B cell (primary cell): ENCODE measurements at regions not wholly inside any gene's neighbourhood (a gene's known extent, or its start where the extent isn't known, plus 50 kb on each side); places are given as distances from the start of the nearest gene placed in this dataset.
"Not testable (repeated sequence)": the region's sequence is repeated elsewhere in the genome, so short reads cannot be mapped to it uniquely, and the experiment has no call there.

Experiments used
- ATAC-seq: fragments of 200-7000 bp; cut with Tn5 transposase; one replicate; pipeline ENCODE4 v1.10.0; 2021; ENCODE audit warnings: low read depth, mild to moderate bottlenecking, moderate number of reproducible peaks, moderate library complexity
- CTCF ChIA-PET: fragments of 350-600 bp; sonication (Branson Sonifier 250); formaldehyde crosslinking; loops from one replicate; lab custom pipeline; 2021; ENCODE audit warnings: antibody characterized with exemption, inconsistent platforms; lab: Charles Lee
- POLR2A ChIA-PET: fragments of 350-600 bp; sonication (Branson Sonifier 250); formaldehyde crosslinking; loops from one replicate; lab custom pipeline; 2021; ENCODE audit warnings: antibody characterized with exemption; lab: Charles Lee
- DNase-seq: peaks from one replicate; pipeline ENCODE4 v3.0.0; 2013
- H2AFZ ChIP-seq: 2 replicates; pipeline ENCODE4 v1.6.1; 2012; ENCODE audit warnings: mild to moderate bottlenecking, low read depth, low read length; ENCODE audit not compliant: insufficient read depth, poor library complexity, severe bottlenecking
- H3K27ac ChIP-seq, 2 donors: 1 replicate in 1 of 2; 2 replicates in 1 of 2; pipeline ENCODE4 v1.5.1; 2012 to 2013; ENCODE audit warnings: low read length in 2 of 2, mild to moderate bottlenecking in 2 of 2, moderate library complexity in 1 of 2
- H3K27me3 ChIP-seq, 4 experiments: fragments of 200-600 bp in 1 of 4; sonication (generic) in 1 of 4; replicated peaks in 1 of 4; 1 replicate in 2 of 4; 2 replicates in 2 of 4; pipeline versions ENCODE4 v1.6.1 to v1.7.0; 2013 to 2016; ENCODE audit warnings: low read length in 3 of 4, mild to moderate bottlenecking in 2 of 4, mixed read lengths in 1 of 4, moderate library complexity in 1 of 4; ENCODE audit not compliant: insufficient read depth in 4 of 4, control insufficient read depth in 3 of 4; ENCODE audit errors: control extremely low read depth in 1 of 4
- H3K36me3 ChIP-seq, 2 experiments: replicated peaks in 1 of 2; 1 replicate in 1 of 2; 2 replicates in 1 of 2; pipeline versions ENCODE4 v1.6.1 to v1.7.1; 2013; ENCODE audit warnings: low read length in 1 of 2; ENCODE audit not compliant: insufficient read depth in 2 of 2, control insufficient read depth in 1 of 2; ENCODE audit errors: control extremely low read depth in 1 of 2, extremely low read depth in 1 of 2
- H3K4me1 ChIP-seq, 2 donors: fragments of 200-600 bp in 1 of 2; sonication (generic) in 1 of 2; 1 replicate in 1 of 2; 2 replicates in 1 of 2; pipeline versions ENCODE4 v1.5.1 to v1.6.1; 2013 to 2017; ENCODE audit warnings: low read length in 2 of 2; ENCODE audit not compliant: control insufficient read depth in 2 of 2, insufficient read depth in 2 of 2
- H3K4me2 ChIP-seq: replicated peaks from 2 replicates; pipeline ENCODE3; 2012; ENCODE audit warnings: mild to moderate bottlenecking, low read depth, low read length; ENCODE audit not compliant: poor library complexity, severe bottlenecking
- H3K4me3 ChIP-seq, 5 experiments: fragments of 200-600 bp in 1 of 5; sonication (generic) in 1 of 5; 1 replicate in 3 of 5; 2 replicates in 2 of 5; pipeline versions ENCODE4 v1.5.1 to v1.7.0; 2011 to 2016; ENCODE audit warnings: low read length in 4 of 5, mild to moderate bottlenecking in 4 of 5, low read depth in 2 of 5, control low read depth in 1 of 5, moderate library complexity in 1 of 5; ENCODE audit not compliant: insufficient read depth in 1 of 5; ENCODE audit errors: control extremely low read depth in 1 of 5, extremely low read depth in 1 of 5
- H3K79me2 ChIP-seq: fragments of 200-600 bp; sonication (generic); one replicate; pipeline ENCODE4 v1.6.0; 2016; ENCODE audit warnings: low read length; ENCODE audit not compliant: control insufficient read depth, insufficient read depth
- H3K9ac ChIP-seq: fragments of 200-600 bp; sonication (generic); 2 replicates; pipeline ENCODE4 v1.6.1; 2017; ENCODE audit warnings: mild to moderate bottlenecking, low read length, moderate library complexity
- H3K9me3 ChIP-seq, 3 donors: one replicate each; pipeline versions ENCODE4 v1.6.1 to v1.7.1; 2013; ENCODE audit warnings: low read length in 2 of 3; ENCODE audit not compliant: control insufficient read depth in 2 of 3, insufficient read depth in 1 of 3; ENCODE audit errors: control extremely low read depth in 1 of 3
- H4K20me1 ChIP-seq: 2 replicates; pipeline ENCODE4 v1.6.0; 2012; ENCODE audit warnings: mild to moderate bottlenecking, low read length; ENCODE audit not compliant: insufficient read depth, control insufficient read depth, poor library complexity, severe bottlenecking
- H3K27ac Mint-ChIP-seq: one replicate; pipeline ENCODE4 v1.8.0; 2021; ENCODE audit warnings: mixed read lengths
- H3K27me3 Mint-ChIP-seq: one replicate; pipeline ENCODE4 v1.8.0; 2021; ENCODE audit warnings: mixed read lengths
- H3K4me1 Mint-ChIP-seq: one replicate; pipeline ENCODE4 v1.8.0; 2021; ENCODE audit warnings: mixed read lengths
- H3K4me3 Mint-ChIP-seq: one replicate; pipeline ENCODE4 v1.8.0; 2021; ENCODE audit warnings: mixed read lengths
- H3K9me3 Mint-ChIP-seq: one replicate; pipeline ENCODE4 v1.8.0; 2022; ENCODE audit warnings: mixed read lengths; ENCODE audit not compliant: insufficient read depth
- CTCF ChIP-seq: fragments of 200-600 bp; IDR thresholded peaks from one replicate; pipeline ENCODE4 v1.8.0; 2022; ENCODE audit warnings: antibody characterized with exemption, mild to moderate bottlenecking
- EZH2 ChIP-seq: IDR thresholded peaks from 2 replicates; pipeline ENCODE4 v1.6.1; 2012; ENCODE audit warnings: borderline replicate concordance, low read depth, mild to moderate bottlenecking, moderate library complexity, low read length; ENCODE audit not compliant: insufficient read depth, poor library complexity, severe bottlenecking
- WGBS: methylation state at CpG from one replicate; pipeline ENCODE4 v1.1.5; 2013; ENCODE audit warnings: missing lambda C conversion rate; ENCODE audit not compliant: insufficient coverage; 5-methylcytosine and 5-hydroxymethylcytosine counted together
- intact Hi-C: fragments of 100-400 bp; cut with micrococcal nuclease; formaldehyde crosslinking; loops from one replicate; pipeline ENCODE4 v1.10.0; 2022

DNA sequence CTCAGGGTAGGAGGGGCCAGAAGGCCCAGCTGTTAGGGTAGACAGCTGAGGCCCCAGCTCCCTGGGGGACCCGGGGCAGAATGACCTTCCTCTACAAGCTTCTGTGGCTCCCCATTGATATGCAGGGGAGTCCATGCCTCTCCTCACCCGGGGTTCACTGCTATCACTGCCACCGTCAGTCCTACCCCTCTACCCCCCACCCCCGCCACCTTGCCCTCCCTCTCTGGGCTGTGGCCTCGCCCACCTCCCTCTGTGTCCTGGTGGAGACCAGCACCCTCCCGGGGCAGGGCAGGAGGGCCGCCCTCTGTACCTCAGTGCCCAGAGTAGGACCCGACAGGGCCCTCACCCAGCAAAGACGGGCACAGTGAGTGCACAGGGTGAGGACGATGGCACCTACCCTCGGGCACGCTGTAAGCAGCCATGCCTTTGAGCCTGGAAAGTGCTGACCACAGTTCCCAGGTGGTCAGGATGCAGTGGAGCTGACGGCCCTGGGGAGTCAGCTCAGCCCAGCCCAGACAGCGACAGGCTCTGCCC is 88.4 kb upstream of the SFSWAP start:
- Histone ChIP-seq H3K9ac (no peak overlapping the region), H4K20me1 (no peaks in the 10 kb centered on the region), H3K9me3 (peaks cover 0 to 27% (median 6%) of the 10 kb centered on the region in 3 donors), H3K27ac (no peak overlapping the region), H3K79me2 (no peaks in the 10 kb centered on the region), H2AFZ (no peak overlapping the region), H3K4me2 (no peak overlapping the region), H3K36me3 (no peaks in the 10 kb centered on the region), H3K4me1 (peaks cover 0 to 10% of the 10 kb centered on the region in 2 donors), H3K4me3 (no peak overlapping the region), H3K27me3 (peaks cover 0 to 15% (median 0%) of the 10 kb centered on the region in 4 experiments)
- ChIA-PET CTCF (no interaction called here), POLR2A (no interaction called here)
- H3K27me3 Mint-ChIP-seq: peaks cover 8% of the 10 kb centered on the region
- no peaks in the 10 kb centered on the region for H3K9me3 Mint-ChIP-seq
- no peak for TF ChIP-seq CTCF
- no peak for TF ChIP-seq EZH2
- no peak overlapping the region for H3K4me3 Mint-ChIP-seq
- peaks cover 2% of the 10 kb centered on the region for H3K4me1 Mint-ChIP-seq
- ATAC-seq (no peak), DNase-seq (no peak)
- intact Hi-C loops: no loop called here
- no peak overlapping the region for H3K27ac Mint-ChIP-seq
- WGBS: 80% methylated on average over 13 of the region's 14 CpGs

DNA sequence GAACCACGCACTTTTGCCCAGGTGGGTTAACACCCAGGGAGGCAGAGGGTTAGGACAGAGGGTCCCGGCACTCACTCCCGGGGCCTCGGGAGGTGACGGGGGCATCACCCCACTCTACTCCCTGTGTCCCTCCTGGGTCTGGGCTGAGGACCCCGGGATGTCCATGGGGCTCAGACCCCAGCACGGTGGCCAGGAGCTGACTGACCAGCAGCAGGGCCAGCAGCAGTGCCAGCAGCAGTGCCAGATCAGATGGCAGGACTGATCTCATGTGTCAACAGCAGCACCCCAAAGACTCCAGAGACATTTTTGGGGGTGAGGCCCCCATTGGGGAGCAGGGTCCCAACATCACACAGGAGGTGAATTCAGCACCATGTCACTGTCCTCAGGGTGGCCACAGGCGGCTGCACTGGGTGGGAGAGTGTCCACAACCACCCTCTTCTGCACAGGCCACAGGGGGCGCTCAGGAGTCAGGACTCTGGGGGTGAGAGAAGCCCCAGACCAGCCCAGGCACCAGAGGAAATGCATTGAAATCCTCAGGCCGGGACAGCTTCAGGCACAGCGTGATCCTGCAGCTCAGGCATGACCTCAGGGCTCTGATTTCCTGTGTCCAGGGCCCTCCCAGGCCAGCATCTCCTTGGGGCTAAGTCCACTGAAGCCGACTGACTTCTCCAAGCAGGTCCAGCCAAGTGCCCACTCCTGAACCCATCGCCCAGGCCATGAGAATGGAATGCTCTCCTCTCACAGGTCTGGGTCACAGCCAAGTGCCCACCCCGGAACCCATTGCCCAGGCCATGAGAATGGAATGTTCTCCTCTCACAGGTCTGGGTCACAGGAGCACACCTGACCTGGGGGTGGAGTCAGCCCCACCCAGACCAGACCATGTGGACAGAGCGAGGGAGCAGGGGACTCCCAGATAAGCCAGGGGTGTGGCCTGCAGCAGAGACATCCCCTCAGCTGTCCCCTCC is 87.2 kb upstream of the SFSWAP start:
- H4K20me1 ChIP-seq, ATAC-seq, CTCF ChIA-PET, H3K27ac ChIP-seq, H3K9me3 Mint-ChIP-seq, POLR2A ChIA-PET, H3K36me3 ChIP-seq, H3K4me3 Mint-ChIP-seq, H3K9ac ChIP-seq, H3K4me2 ChIP-seq, H2AFZ ChIP-seq, H3K79me2 ChIP-seq, H3K4me3 ChIP-seq, DNase-seq, H3K4me1 Mint-ChIP-seq, intact Hi-C loops, H3K27me3 Mint-ChIP-seq: not testable (repeated sequence)
- 91% methylated on average over 8 of the region's 15 CpGs for WGBS
- Histone ChIP-seq H3K9me3 (peaks cover 0 to 38% (median 12%) of the 10 kb centered on the region in 3 donors), H3K4me1 (peaks cover 0 to 19% of the 10 kb centered on the region in 2 donors), H3K27me3 (peaks cover 0 to 15% (median 0%) of the 10 kb centered on the region in 4 experiments)
- peak overlapping the region; percentile 56 for H3K27ac Mint-ChIP-seq

DNA sequence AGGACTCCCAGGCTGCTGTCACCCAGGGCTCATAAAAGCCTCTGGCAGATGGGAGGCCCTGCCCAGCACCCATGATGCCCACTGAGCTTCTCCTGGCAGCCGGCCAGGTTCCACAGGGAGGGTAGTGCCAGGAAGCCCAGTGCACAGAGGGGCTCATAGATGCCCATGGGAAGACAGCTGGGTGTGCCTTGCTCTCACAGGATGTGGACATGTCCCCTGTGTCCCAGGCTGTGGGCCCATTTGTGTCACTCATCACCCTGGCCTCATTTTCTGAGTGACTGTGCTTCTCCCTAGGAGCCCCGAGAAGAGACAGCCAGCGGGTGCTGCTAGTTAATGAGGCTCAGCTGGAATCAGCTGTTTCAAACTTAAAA is 86.5 kb upstream of the SFSWAP start:
- POLR2A ChIA-PET, H3K4me3 Mint-ChIP-seq, H4K20me1 ChIP-seq, H3K79me2 ChIP-seq, DNase-seq, CTCF ChIA-PET, H3K4me1 Mint-ChIP-seq, H2AFZ ChIP-seq, H3K9ac ChIP-seq, H3K27ac Mint-ChIP-seq, ATAC-seq, H3K36me3 ChIP-seq, H3K27ac ChIP-seq, H3K9me3 Mint-ChIP-seq, intact Hi-C loops, H3K4me2 ChIP-seq, H3K4me3 ChIP-seq, H3K27me3 Mint-ChIP-seq: not testable (repeated sequence)
- H3K9me3 ChIP-seq: peaks cover 0 to 43% (median 12%) of the 10 kb centered on the region in 3 donors
- H3K27me3 ChIP-seq: peaks cover 0 to 13% (median 0%) of the 10 kb centered on the region in 4 experiments
- 80% methylated on average over 3 of the region's 3 CpGs for WGBS
- peaks cover 0 to 21% of the 10 kb centered on the region in 2 donors for H3K4me1 ChIP-seq
